ENCODE measurements at regions not wholly inside any gene's neighbourhood (a gene's known extent, or its start where the extent isn't known, plus 50 kb on each side); places are given as distances from the start of the nearest gene placed in this dataset.

GRCh38 chr16:6297666-6298410 is 1034.8 kb upstream of the RBFOX1 start:
- Mint-ChIP-seq H3K27me3 (no peaks in the 10 kb centered on the region), H3K36me3 (ENCODE audit: insufficient read depth) (no peaks in the 10 kb centered on the region), H3K4me1 (no peaks in the 10 kb centered on the region), H3K4me3 (no peak overlapping the region), H3K9me3 (peaks cover 16% of the 10 kb centered on the region), H3K27ac (ENCODE audit: low read depth) (no peak overlapping the region)
- DNase-seq (ENCODE audit: low spot score in 2 of 2), result no peak
- no peak for ATAC-seq (replicated peaks; ENCODE audit: extremely low read depth, poor library complexity, severe bottlenecking)

- H3K27ac Mint-ChIP-seq (ENCODE audit: low read depth), result no peak overlapping the region
- H3K4me1 Mint-ChIP-seq, result no peaks in the 10 kb centered on the region
- ATAC-seq (replicated peaks; ENCODE audit: extremely low read depth, poor library complexity, severe bottlenecking) (no peak), DNase-seq (ENCODE audit: low spot score in 2 of 2) (no peak)
- no peaks in the 10 kb centered on the region for H3K27me3 Mint-ChIP-seq
- H3K9me3 Mint-ChIP-seq, result peaks cover 29% of the 10 kb centered on the region
- H3K4me3 Mint-ChIP-seq, result no peak overlapping the region
- no peaks in the 10 kb centered on the region for H3K36me3 Mint-ChIP-seq (ENCODE audit: insufficient read depth)
These were observed 1046.5 kb upstream of the RBFOX1 start for GRCh38 chr16:6286176-6286575.

- Mint-ChIP-seq H3K27me3 (no peaks in the 10 kb centered on the region), H3K4me1 (no peaks in the 10 kb centered on the region), H3K9me3 (peaks cover 33% of the 10 kb centered on the region), H3K27ac (ENCODE audit: low read depth) (no peak overlapping the region), H3K4me3 (no peak overlapping the region), H3K36me3 (ENCODE audit: insufficient read depth) (no peaks in the 10 kb centered on the region)
- no peak for DNase-seq (ENCODE audit: low spot score in 2 of 2)
- no peak for ATAC-seq (replicated peaks; ENCODE audit: extremely low read depth, poor library complexity, severe bottlenecking)
These were observed 1047.9 kb upstream of the RBFOX1 start for GRCh38 chr16:6284731-6285130.

- ATAC-seq (replicated peaks; ENCODE audit: extremely low read depth, poor library complexity, severe bottlenecking), result no peak
- no peak overlapping the region for H3K27ac Mint-ChIP-seq (ENCODE audit: low read depth)
- H3K4me1 Mint-ChIP-seq, result no peaks in the 10 kb centered on the region
- DNase-seq (ENCODE audit: low spot score in 2 of 2), result no peak
- H3K27me3 Mint-ChIP-seq, result no peaks in the 10 kb centered on the region
- H3K4me3 Mint-ChIP-seq, result no peak overlapping the region
- no peaks in the 10 kb centered on the region for H3K36me3 Mint-ChIP-seq (ENCODE audit: insufficient read depth)
- peaks cover 34% of the 10 kb centered on the region for H3K9me3 Mint-ChIP-seq
These were observed 1050.7 kb upstream of the RBFOX1 start for GRCh38 chr16:6281994-6282393.

- ATAC-seq (replicated peaks; ENCODE audit: extremely low read depth, poor library complexity, severe bottlenecking) (no peak), DNase-seq (ENCODE audit: low spot score in 2 of 2) (no peak)
- Mint-ChIP-seq H3K4me3 (no peak overlapping the region), H3K36me3 (ENCODE audit: insufficient read depth) (no peaks in the 10 kb centered on the region), H3K9me3 (peaks cover 28% of the 10 kb centered on the region), H3K4me1 (no peaks in the 10 kb centered on the region), H3K27me3 (no peaks in the 10 kb centered on the region), H3K27ac (ENCODE audit: low read depth) (no peak overlapping the region)
These were observed 1051.4 kb upstream of the RBFOX1 start for GRCh38 chr16:6281274-6281673.

- no peaks in the 10 kb centered on the region for H3K36me3 Mint-ChIP-seq (ENCODE audit: insufficient read depth)
- H3K27me3 Mint-ChIP-seq, result no peaks in the 10 kb centered on the region
- H3K27ac Mint-ChIP-seq (ENCODE audit: low read depth), result no peak overlapping the region
- H3K9me3 Mint-ChIP-seq, result peaks cover 30% of the 10 kb centered on the region
- no peak for ATAC-seq (replicated peaks; ENCODE audit: extremely low read depth, poor library complexity, severe bottlenecking)
- no peak for DNase-seq (ENCODE audit: low spot score in 2 of 2)
- H3K4me3 Mint-ChIP-seq, result no peak overlapping the region
- no peaks in the 10 kb centered on the region for H3K4me1 Mint-ChIP-seq
These were observed 1052.6 kb upstream of the RBFOX1 start for GRCh38 chr16:6280055-6280454.

- Mint-ChIP-seq H3K4me3 (no peak overlapping the region), H3K4me1 (no peaks in the 10 kb centered on the region), H3K27ac (ENCODE audit: low read depth) (no peak overlapping the region), H3K27me3 (no peaks in the 10 kb centered on the region), H3K9me3 (peaks cover 30% of the 10 kb centered on the region), H3K36me3 (ENCODE audit: insufficient read depth) (no peaks in the 10 kb centered on the region)
- ATAC-seq (replicated peaks; ENCODE audit: extremely low read depth, poor library complexity, severe bottlenecking), result no peak
- DNase-seq (ENCODE audit: low spot score in 2 of 2), result no peak
These were observed 1053.4 kb upstream of the RBFOX1 start for GRCh38 chr16:6279286-6279685.

GRCh38 chr16:6274351-6274750 is 1058.3 kb upstream of the RBFOX1 start:
- H3K27ac Mint-ChIP-seq (ENCODE audit: low read depth), result no peak overlapping the region
- H3K4me1 Mint-ChIP-seq, result no peaks in the 10 kb centered on the region
- no peak for ATAC-seq (replicated peaks; ENCODE audit: extremely low read depth, poor library complexity, severe bottlenecking)
- no peak for DNase-seq (ENCODE audit: low spot score in 2 of 2)
- H3K36me3 Mint-ChIP-seq (ENCODE audit: insufficient read depth), result no peaks in the 10 kb centered on the region
- no peak overlapping the region for H3K4me3 Mint-ChIP-seq
- H3K9me3 Mint-ChIP-seq, result peaks cover 12% of the 10 kb centered on the region
- H3K27me3 Mint-ChIP-seq, result no peaks in the 10 kb centered on the region

GRCh38 chr16:6267682-6268081 is 1065.0 kb upstream of the RBFOX1 start:
- H3K4me1 Mint-ChIP-seq, result no peaks in the 10 kb centered on the region
- no peak overlapping the region for H3K27ac Mint-ChIP-seq (ENCODE audit: low read depth)
- DNase-seq (ENCODE audit: low spot score in 2 of 2), result no peak
- H3K4me3 Mint-ChIP-seq, result no peak overlapping the region
- no peaks in the 10 kb centered on the region for H3K27me3 Mint-ChIP-seq
- H3K36me3 Mint-ChIP-seq (ENCODE audit: insufficient read depth), result peaks cover 1% of the 10 kb centered on the region
- no peak for ATAC-seq (replicated peaks; ENCODE audit: extremely low read depth, poor library complexity, severe bottlenecking)
- peaks cover 21% of the 10 kb centered on the region for H3K9me3 Mint-ChIP-seq

GRCh38 chr16:6266703-6267102 is 1065.9 kb upstream of the RBFOX1 start:
- no peaks in the 10 kb centered on the region for H3K27me3 Mint-ChIP-seq
- ATAC-seq (replicated peaks; ENCODE audit: extremely low read depth, poor library complexity, severe bottlenecking), result no peak
- peaks cover 21% of the 10 kb centered on the region for H3K9me3 Mint-ChIP-seq
- peaks cover 1% of the 10 kb centered on the region for H3K36me3 Mint-ChIP-seq (ENCODE audit: insufficient read depth)
- no peaks in the 10 kb centered on the region for H3K4me1 Mint-ChIP-seq
- no peak for DNase-seq (ENCODE audit: low spot score in 2 of 2)
- no peak overlapping the region for H3K4me3 Mint-ChIP-seq
- H3K27ac Mint-ChIP-seq (ENCODE audit: low read depth), result no peak overlapping the region

GRCh38 chr16:6265968-6266367 is 1066.7 kb upstream of the RBFOX1 start:
- Mint-ChIP-seq H3K36me3 (ENCODE audit: insufficient read depth) (peaks cover 1% of the 10 kb centered on the region), H3K27ac (ENCODE audit: low read depth) (no peak overlapping the region), H3K4me1 (no peaks in the 10 kb centered on the region), H3K4me3 (no peak overlapping the region), H3K9me3 (peaks cover 21% of the 10 kb centered on the region), H3K27me3 (no peaks in the 10 kb centered on the region)
- no peak for ATAC-seq (replicated peaks; ENCODE audit: extremely low read depth, poor library complexity, severe bottlenecking)
- no peak for DNase-seq (ENCODE audit: low spot score in 2 of 2)

- no peaks in the 10 kb centered on the region for H3K27me3 Mint-ChIP-seq
- no peak overlapping the region for H3K4me3 Mint-ChIP-seq
- ATAC-seq (replicated peaks; ENCODE audit: extremely low read depth, poor library complexity, severe bottlenecking), result no peak
- DNase-seq (ENCODE audit: low spot score in 2 of 2), result no peak
- H3K36me3 Mint-ChIP-seq (ENCODE audit: insufficient read depth), result no peaks in the 10 kb centered on the region
- peaks cover 18% of the 10 kb centered on the region for H3K9me3 Mint-ChIP-seq
- H3K27ac Mint-ChIP-seq (ENCODE audit: low read depth), result no peak overlapping the region
- H3K4me1 Mint-ChIP-seq, result no peaks in the 10 kb centered on the region
These were observed 1074.6 kb upstream of the RBFOX1 start for GRCh38 chr16:6258056-6258455.

GRCh38 chr16:6252541-6252940 is 1080.1 kb upstream of the RBFOX1 start:
- DNase-seq (ENCODE audit: low spot score in 2 of 2), result no peak
- Mint-ChIP-seq H3K27ac (ENCODE audit: low read depth) (no peak overlapping the region), H3K27me3 (no peaks in the 10 kb centered on the region), H3K9me3 (peaks cover 39% of the 10 kb centered on the region), H3K4me3 (no peak overlapping the region), H3K36me3 (ENCODE audit: insufficient read depth) (no peaks in the 10 kb centered on the region), H3K4me1 (no peaks in the 10 kb centered on the region)
- ATAC-seq (replicated peaks; ENCODE audit: extremely low read depth, poor library complexity, severe bottlenecking), result no peak

Measured in central memory CD8-positive, alpha-beta T cell (primary cell).